DND-41 (cell line): ENCODE measurements at regions not wholly inside any gene's neighbourhood (a gene's known extent, or its start where the extent isn't known, plus 50 kb on each side); places are given as distances from the start of the nearest gene placed in this dataset.

ENCODE experiments used
- EZH2 ChIP-seq: IDR thresholded peaks from 3 replicates; pipeline ENCODE4 v1.6.1; 2012; ENCODE audit warnings: borderline replicate concordance, low read depth, mild to moderate bottlenecking, moderate library complexity, low read length, inconsistent platforms; ENCODE audit not compliant: severe bottlenecking
- TF ChIP-seq, protein P1 (sequence below): IDR thresholded peaks from 2 replicates; pipeline ENCODE4 v1.5.1; 2012; ENCODE audit warnings: borderline replicate concordance, low read length, moderate library complexity, mild to moderate bottlenecking; ENCODE audit not compliant: poor library complexity, severe bottlenecking; ENCODE audit errors: extremely low read depth

DNA sequence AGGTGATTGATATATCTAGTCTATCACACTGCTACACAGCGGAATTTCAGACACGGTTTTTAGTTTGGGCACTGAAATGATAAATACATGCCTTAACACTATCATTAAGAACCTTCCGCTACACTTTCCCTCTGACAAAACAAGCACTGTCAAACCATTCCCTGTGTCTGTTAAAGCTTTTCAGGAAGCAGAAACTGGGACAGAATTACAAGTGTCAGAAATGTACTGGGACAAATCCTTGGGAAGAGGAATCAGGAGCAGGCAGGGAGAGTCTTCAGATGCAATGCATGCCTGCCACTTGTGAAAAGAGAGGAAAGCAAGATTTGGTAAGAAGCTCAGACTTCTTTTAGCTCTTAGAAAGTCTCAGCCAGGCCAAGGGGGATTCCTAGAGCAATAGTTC is 196.8 kb upstream of the PTPRZ1 start:
- TF ChIP-seq, protein P1, sequence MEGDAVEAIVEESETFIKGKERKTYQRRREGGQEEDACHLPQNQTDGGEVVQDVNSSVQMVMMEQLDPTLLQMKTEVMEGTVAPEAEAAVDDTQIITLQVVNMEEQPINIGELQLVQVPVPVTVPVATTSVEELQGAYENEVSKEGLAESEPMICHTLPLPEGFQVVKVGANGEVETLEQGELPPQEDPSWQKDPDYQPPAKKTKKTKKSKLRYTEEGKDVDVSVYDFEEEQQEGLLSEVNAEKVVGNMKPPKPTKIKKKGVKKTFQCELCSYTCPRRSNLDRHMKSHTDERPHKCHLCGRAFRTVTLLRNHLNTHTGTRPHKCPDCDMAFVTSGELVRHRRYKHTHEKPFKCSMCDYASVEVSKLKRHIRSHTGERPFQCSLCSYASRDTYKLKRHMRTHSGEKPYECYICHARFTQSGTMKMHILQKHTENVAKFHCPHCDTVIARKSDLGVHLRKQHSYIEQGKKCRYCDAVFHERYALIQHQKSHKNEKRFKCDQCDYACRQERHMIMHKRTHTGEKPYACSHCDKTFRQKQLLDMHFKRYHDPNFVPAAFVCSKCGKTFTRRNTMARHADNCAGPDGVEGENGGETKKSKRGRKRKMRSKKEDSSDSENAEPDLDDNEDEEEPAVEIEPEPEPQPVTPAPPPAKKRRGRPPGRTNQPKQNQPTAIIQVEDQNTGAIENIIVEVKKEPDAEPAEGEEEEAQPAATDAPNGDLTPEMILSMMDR = no peak
- no peak for TF ChIP-seq EZH2
